Common myeloid progenitor, CD34-positive (primary cell): ENCODE measurements at regions not wholly inside any gene's neighbourhood (a gene's known extent, or its start where the extent isn't known, plus 50 kb on each side); places are given as distances from the start of the nearest gene placed in this dataset.

ENCODE experiments used
- CTCF ChIA-PET: fragments of 350-600 bp; sonication (Branson Sonifier 250); formaldehyde crosslinking; loops from one replicate; lab custom pipeline; 2021; ENCODE audit warnings: antibody characterized with exemption; lab: Charles Lee
- POLR2A ChIA-PET: fragments of 350-600 bp; sonication (Branson Sonifier 250); formaldehyde crosslinking; loops from one replicate; lab custom pipeline; 2021; ENCODE audit warnings: antibody characterized with exemption; lab: Charles Lee
- DNase-seq, 3 donors: peaks; one replicate each; pipeline versions ENCODE4 v3.0.0 to v3.0.0-alpha.2; 2013
- H3K27ac ChIP-seq, 2 experiments: 1 replicate in 1 of 2; 2 replicates in 1 of 2; pipeline ENCODE4 v1.7.0; 2013; ENCODE audit warnings: inconsistent platforms in 2 of 2, low read length in 2 of 2, mild to moderate bottlenecking in 2 of 2, low read depth in 1 of 2, moderate library complexity in 1 of 2; ENCODE audit not compliant: severe bottlenecking in 2 of 2, insufficient read depth in 1 of 2, poor library complexity in 1 of 2
- H3K27me3 ChIP-seq, 5 experiments: replicated peaks in 2 of 5; 1 replicate in 3 of 5; 2 replicates in 2 of 5; pipeline versions ENCODE4 v1.6.1 to v1.7.0; 2013; ENCODE audit warnings: low read length in 4 of 5, mild to moderate bottlenecking in 2 of 5, moderate library complexity in 2 of 5, inconsistent platforms in 1 of 5; ENCODE audit not compliant: insufficient read depth in 5 of 5, control insufficient read depth in 4 of 5
- H3K36me3 ChIP-seq, 4 experiments: 1 replicate in 2 of 4; 2 replicates in 2 of 4; pipeline versions ENCODE4 v1.6.1 to v1.7.0; 2013; ENCODE audit warnings: low read length in 3 of 4, control low read depth in 1 of 4, mild to moderate bottlenecking in 1 of 4; ENCODE audit not compliant: control insufficient read depth in 4 of 4, insufficient read depth in 4 of 4
- H3K4me1 ChIP-seq, 4 experiments: 1 replicate in 3 of 4; 2 replicates in 1 of 4; pipeline versions ENCODE4 v1.6.1 to v1.7.1; 2013; ENCODE audit warnings: low read length in 3 of 4, mild to moderate bottlenecking in 3 of 4, control low read depth in 1 of 4, inconsistent platforms in 1 of 4, moderate library complexity in 1 of 4; ENCODE audit not compliant: control insufficient read depth in 4 of 4, insufficient read depth in 4 of 4; ENCODE audit errors: control extremely low read depth in 1 of 4
- H3K4me3 ChIP-seq, 7 experiments: 1 replicate in 4 of 7; 2 replicates in 3 of 7; pipeline versions ENCODE4 v1.5.1 to v1.7.0; 2013; ENCODE audit warnings: mild to moderate bottlenecking in 7 of 7, low read length in 6 of 7, moderate library complexity in 6 of 7, inconsistent platforms in 2 of 7, low read depth in 2 of 7, control low read depth in 1 of 7; ENCODE audit not compliant: insufficient read depth in 4 of 7, control insufficient read depth in 1 of 7; ENCODE audit errors: extremely low read depth in 1 of 7
- H3K9me3 ChIP-seq, 5 experiments: 1 replicate in 4 of 5; 2 replicates in 1 of 5; pipeline versions ENCODE4 v1.6.1 to v1.7.1; 2013; ENCODE audit warnings: low read length in 4 of 5, mild to moderate bottlenecking in 2 of 5, inconsistent platforms in 1 of 5, low read depth in 1 of 5, moderate library complexity in 1 of 5; ENCODE audit not compliant: control insufficient read depth in 4 of 5, insufficient read depth in 2 of 5; ENCODE audit errors: control extremely low read depth in 1 of 5
- WGBS: methylation state at CpG from one replicate; pipeline ENCODE4 v1.1.5; 2013; ENCODE audit not compliant: insufficient coverage; 5-methylcytosine and 5-hydroxymethylcytosine counted together

GRCh38 chr2:180187611-180188010 is 180.5 kb upstream of the CWC22 start:
- no peaks in the 10 kb centered on the region for H3K9me3 ChIP-seq
- no peaks in the 10 kb centered on the region for H3K27me3 ChIP-seq
- CTCF ChIA-PET: no interaction called here
- no peak overlapping the region for H3K27ac ChIP-seq
- POLR2A ChIA-PET: no interaction called here
- DNase-seq: no peak
- H3K36me3 ChIP-seq: no peaks in the 10 kb centered on the region
- H3K4me3 ChIP-seq: no peak overlapping the region
- no CpG with 5 or more reads among the region's 2 CpGs for WGBS
- H3K4me1 ChIP-seq: no peaks in the 10 kb centered on the region

- ChIA-PET CTCF (no interaction called here), POLR2A (no interaction called here)
- no peak for DNase-seq
- WGBS: 100% methylated on average over 1 of the region's 2 CpGs
- no peaks in the 10 kb centered on the region for H3K27me3 ChIP-seq
- no peak overlapping the region for H3K27ac ChIP-seq
- H3K4me3 ChIP-seq: no peak overlapping the region
- no peaks in the 10 kb centered on the region for H3K36me3 ChIP-seq
- no peaks in the 10 kb centered on the region for H3K9me3 ChIP-seq
- H3K4me1 ChIP-seq: no peaks in the 10 kb centered on the region
Observed at GRCh38 chr2:180184506-180184905, 177.4 kb upstream of the CWC22 start.

GRCh38 chr2:180180511-180180910 is 173.4 kb upstream of the CWC22 start:
- no peak overlapping the region for H3K27ac ChIP-seq
- H3K4me3 ChIP-seq: no peak overlapping the region
- ChIA-PET POLR2A (no interaction called here), CTCF (no interaction called here)
- H3K36me3 ChIP-seq: no peaks in the 10 kb centered on the region
- H3K27me3 ChIP-seq: no peaks in the 10 kb centered on the region
- no peaks in the 10 kb centered on the region for H3K4me1 ChIP-seq
- no CpG with 5 or more reads among the region's 2 CpGs for WGBS
- H3K9me3 ChIP-seq: no peaks in the 10 kb centered on the region
- no peak for DNase-seq

GRCh38 chr2:180177534-180177933 is 170.4 kb upstream of the CWC22 start:
- H3K4me3 ChIP-seq: no peak overlapping the region
- no peaks in the 10 kb centered on the region for H3K9me3 ChIP-seq
- no peaks in the 10 kb centered on the region for H3K36me3 ChIP-seq
- H3K27ac ChIP-seq: no peak overlapping the region
- no peaks in the 10 kb centered on the region for H3K4me1 ChIP-seq
- no peak for DNase-seq
- ChIA-PET CTCF (no interaction called here), POLR2A (no interaction called here)
- H3K27me3 ChIP-seq: no peaks in the 10 kb centered on the region

GRCh38 chr2:180175736-180176135 is 168.6 kb upstream of the CWC22 start:
- H3K9me3 ChIP-seq: no peaks in the 10 kb centered on the region
- H3K4me3 ChIP-seq: no peak overlapping the region
- H3K4me1 ChIP-seq: no peaks in the 10 kb centered on the region
- POLR2A ChIA-PET: interaction anchor here (0.6 kb wide), 1 partner anchor 221 kb away, joined by 3 read pairs; no protein-coding TSS in a partner anchor
- WGBS: no CpG with 5 or more reads among the region's 2 CpGs
- H3K27me3 ChIP-seq: no peaks in the 10 kb centered on the region
- CTCF ChIA-PET: no interaction called here
- no peak overlapping the region for H3K27ac ChIP-seq
- H3K36me3 ChIP-seq: no peaks in the 10 kb centered on the region
- no peak for DNase-seq

- CTCF ChIA-PET: no interaction called here
- POLR2A ChIA-PET: no interaction called here
Observed at GRCh38 chr2:180174580-180174979, 167.5 kb upstream of the CWC22 start.

GRCh38 chr2:180169474-180169873 is 162.4 kb upstream of the CWC22 start:
- DNase-seq: no peak
- Histone ChIP-seq H3K27ac (no peak overlapping the region), H3K36me3 (no peaks in the 10 kb centered on the region), H3K4me1 (no peaks in the 10 kb centered on the region), H3K4me3 (no peak overlapping the region), H3K9me3 (peaks cover 1 to 18% (median 5%) of the 10 kb centered on the region in 5 experiments), H3K27me3 (no peaks in the 10 kb centered on the region)
- CTCF ChIA-PET: interaction anchor here (0.6 kb wide), 1 partner anchor 1830 kb away, joined by 3 read pairs; no protein-coding TSS in a partner anchor
- POLR2A ChIA-PET: no interaction called here

More at GRCh38 chr2:180174580-180174979, 167.5 kb upstream of the CWC22 start:
- Histone ChIP-seq H3K4me3 (no peak overlapping the region), H3K27ac (no peak overlapping the region), H3K4me1 (no peaks in the 10 kb centered on the region), H3K27me3 (no peaks in the 10 kb centered on the region), H3K36me3 (no peaks in the 10 kb centered on the region), H3K9me3 (peaks cover 0 to 7% (median 1%) of the 10 kb centered on the region in 5 experiments)
- WGBS: 100% methylated on average over 2 of the region's 6 CpGs
- no peak for DNase-seq
